DOHH2 (cell line): ENCODE measurements at regions not wholly inside any gene's neighbourhood (a gene's known extent, or its start where the extent isn't known, plus 50 kb on each side); places are given as distances from the start of the nearest gene placed in this dataset.

Source experiments
- EZH2phosphoT487 ChIP-seq: fragments of 200-600 bp; sonication (generic); IDR thresholded peaks from 2 replicates; pipeline ENCODE4 v1.6.1; 2017; ENCODE audit warnings: borderline replicate concordance, mild to moderate bottlenecking, antibody characterized with exemption, low read length, moderate library complexity, mixed read lengths
- TF ChIP-seq, protein P1 (sequence below): fragments of 200-600 bp; sonication (generic); IDR thresholded peaks from one replicate; pipeline ENCODE4 v1.5.1; 2014; ENCODE audit warnings: antibody characterized with exemption, mild to moderate bottlenecking, low read depth, low read length; ENCODE audit not compliant: poor library complexity, severe bottlenecking

DNA sequence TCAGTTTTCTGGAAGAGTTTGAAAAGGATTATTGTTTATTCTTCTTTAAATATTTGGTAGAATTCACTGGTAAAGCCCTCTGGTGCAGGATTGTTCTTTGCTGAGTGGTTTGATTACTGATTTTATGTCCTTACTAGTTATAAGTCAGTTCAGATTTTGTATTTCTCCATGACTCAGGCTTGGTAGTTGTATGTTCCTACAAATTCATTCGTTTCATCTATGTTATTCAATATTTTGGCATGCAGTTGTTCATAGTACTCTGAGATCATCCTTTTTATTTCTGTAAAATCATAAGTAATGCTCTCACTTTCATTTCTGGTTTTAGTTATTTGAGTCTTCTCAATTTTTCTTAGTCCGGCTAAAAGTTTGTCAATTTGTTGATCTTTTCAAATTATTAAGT is 58.1 kb upstream of the CRYM start:
- TF ChIP-seq, protein P1, sequence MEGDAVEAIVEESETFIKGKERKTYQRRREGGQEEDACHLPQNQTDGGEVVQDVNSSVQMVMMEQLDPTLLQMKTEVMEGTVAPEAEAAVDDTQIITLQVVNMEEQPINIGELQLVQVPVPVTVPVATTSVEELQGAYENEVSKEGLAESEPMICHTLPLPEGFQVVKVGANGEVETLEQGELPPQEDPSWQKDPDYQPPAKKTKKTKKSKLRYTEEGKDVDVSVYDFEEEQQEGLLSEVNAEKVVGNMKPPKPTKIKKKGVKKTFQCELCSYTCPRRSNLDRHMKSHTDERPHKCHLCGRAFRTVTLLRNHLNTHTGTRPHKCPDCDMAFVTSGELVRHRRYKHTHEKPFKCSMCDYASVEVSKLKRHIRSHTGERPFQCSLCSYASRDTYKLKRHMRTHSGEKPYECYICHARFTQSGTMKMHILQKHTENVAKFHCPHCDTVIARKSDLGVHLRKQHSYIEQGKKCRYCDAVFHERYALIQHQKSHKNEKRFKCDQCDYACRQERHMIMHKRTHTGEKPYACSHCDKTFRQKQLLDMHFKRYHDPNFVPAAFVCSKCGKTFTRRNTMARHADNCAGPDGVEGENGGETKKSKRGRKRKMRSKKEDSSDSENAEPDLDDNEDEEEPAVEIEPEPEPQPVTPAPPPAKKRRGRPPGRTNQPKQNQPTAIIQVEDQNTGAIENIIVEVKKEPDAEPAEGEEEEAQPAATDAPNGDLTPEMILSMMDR: no peak
- TF ChIP-seq EZH2phosphoT487: no peak
